Loucy (cell line): ENCODE measurements at regions not wholly inside any gene's neighbourhood (a gene's known extent, or its start where the extent isn't known, plus 50 kb on each side); places are given as distances from the start of the nearest gene placed in this dataset.
"Not testable (repeated sequence)": the region's sequence is repeated elsewhere in the genome, so short reads cannot be mapped to it uniquely, and the experiment has no call there.

Experiments used
- H2AFZ ChIP-seq: fragments of 200-600 bp; sonication (generic); 2 replicates; pipeline ENCODE4 v1.6.0; 2016; ENCODE audit warnings: antibody characterized with exemption, mild to moderate bottlenecking, low read length, moderate library complexity
- H3F3A ChIP-seq: fragments of 200-600 bp; 2 replicates; pipeline ENCODE4 v1.6.0; 2016; ENCODE audit warnings: antibody characterized with exemption, low read depth, mild to moderate bottlenecking
- H3K27me3 ChIP-seq: fragments of 200-600 bp; sonication (generic); 2 replicates; pipeline ENCODE4 v1.6.1; 2014; ENCODE audit warnings: low read length, mild to moderate bottlenecking; ENCODE audit not compliant: insufficient read depth, poor library complexity, severe bottlenecking
- H3K36me3 ChIP-seq: fragments of 200-600 bp; sonication (generic); 2 replicates; pipeline ENCODE4 v1.6.1; 2016; ENCODE audit warnings: low read length; ENCODE audit not compliant: insufficient read depth
- H3K4me1 ChIP-seq: fragments of 200-600 bp; sonication (generic); 2 replicates; pipeline ENCODE4 v1.5.1; 2014; ENCODE audit warnings: low read length, mild to moderate bottlenecking; ENCODE audit not compliant: insufficient read depth, poor library complexity, severe bottlenecking
- H3K4me2 ChIP-seq: fragments of 200-600 bp; sonication (generic); 2 replicates; pipeline ENCODE4 v1.6.0; 2014; ENCODE audit warnings: antibody characterized with exemption, low read length, low read depth, mild to moderate bottlenecking; ENCODE audit not compliant: poor library complexity, severe bottlenecking
- H3K4me3 ChIP-seq: fragments of 200-600 bp; sonication (generic); 2 replicates; pipeline ENCODE4 v1.5.1; 2014; ENCODE audit warnings: low read length, mild to moderate bottlenecking, mixed read lengths; ENCODE audit not compliant: poor library complexity, severe bottlenecking
- H3K79me2 ChIP-seq: fragments of 200-600 bp; sonication (generic); 2 replicates; pipeline ENCODE4 v1.6.1; 2014; ENCODE audit warnings: low read length; ENCODE audit not compliant: insufficient read depth
- H3K9ac ChIP-seq: fragments of 200-600 bp; sonication (generic); 2 replicates; pipeline ENCODE4 v1.6.0; 2014; ENCODE audit warnings: mild to moderate bottlenecking, low read depth, low read length, moderate library complexity; ENCODE audit not compliant: poor library complexity, severe bottlenecking
- H3K9me2 ChIP-seq: fragments of 200-600 bp; sonication (generic); replicated peaks from 2 replicates; pipeline ENCODE4 v1.6.1; 2016; ENCODE audit warnings: low read depth, low read length, mixed read lengths
- H3K9me3 ChIP-seq: fragments of 200-600 bp; sonication (generic); 2 replicates; pipeline ENCODE4 v1.6.1; 2014; ENCODE audit warnings: mild to moderate bottlenecking, antibody characterized with exemption, low read length, low read depth; ENCODE audit not compliant: insufficient read depth
- H4K20me1 ChIP-seq: fragments of 200-600 bp; sonication (generic); 2 replicates; pipeline ENCODE4 v1.6.0; 2014; ENCODE audit warnings: antibody characterized with exemption, low read length, mild to moderate bottlenecking; ENCODE audit not compliant: insufficient read depth, poor library complexity, severe bottlenecking
- CTCF ChIP-seq: fragments of 200-600 bp; sonication (generic); conservative IDR thresholded peaks from 2 replicates; pipeline ENCODE4 v1.5.1; 2014; ENCODE audit warnings: mild to moderate bottlenecking, antibody characterized with exemption, low read length
- EZH2phosphoT487 ChIP-seq: fragments of 200-600 bp; IDR thresholded peaks from 2 replicates; pipeline ENCODE4 v1.6.1; 2018; ENCODE audit warnings: antibody characterized with exemption, mild to moderate bottlenecking, moderate library complexity, borderline replicate concordance

GRCh38 chr5:12865529-12865928 is 961.3 kb upstream of the CTNND2 start:
- no peak for TF ChIP-seq CTCF
- TF ChIP-seq EZH2phosphoT487 = no peak
- H3K27me3 ChIP-seq = no peaks in the 10 kb centered on the region
- no peak overlapping the region for H2AFZ ChIP-seq
- no peaks in the 10 kb centered on the region for H3K4me1 ChIP-seq
- no peaks in the 10 kb centered on the region for H3K9me3 ChIP-seq
- no peaks in the 10 kb centered on the region for H3K36me3 ChIP-seq
- H3K9ac ChIP-seq = no peak overlapping the region
- no peak overlapping the region for H3K4me2 ChIP-seq
- no peak overlapping the region for H3K4me3 ChIP-seq
- no peaks in the 10 kb centered on the region for H3K79me2 ChIP-seq
- H4K20me1 ChIP-seq = no peaks in the 10 kb centered on the region
- no peaks in the 10 kb centered on the region for H3K9me2 ChIP-seq
- no peaks in the 10 kb centered on the region for H3F3A ChIP-seq

- Histone ChIP-seq H4K20me1 (no peaks in the 10 kb centered on the region), H3K79me2 (no peaks in the 10 kb centered on the region), H3K4me2 (no peak overlapping the region), H3K27me3 (no peaks in the 10 kb centered on the region), H3K4me3 (no peak overlapping the region), H3K9ac (no peak overlapping the region), H3K9me3 (no peaks in the 10 kb centered on the region), H3K9me2 (no peaks in the 10 kb centered on the region), H2AFZ (no peak overlapping the region), H3K4me1 (no peaks in the 10 kb centered on the region), H3F3A (no peaks in the 10 kb centered on the region), H3K36me3 (no peaks in the 10 kb centered on the region)
- TF ChIP-seq EZH2phosphoT487 (no peak), CTCF (no peak)
These were observed 957.8 kb upstream of the CTNND2 start for GRCh38 chr5:12861886-12862654.

GRCh38 chr5:12856105-12856504 is 951.9 kb upstream of the CTNND2 start:
- H2AFZ ChIP-seq, H3K4me3 ChIP-seq, H3K4me2 ChIP-seq, H3K9me2 ChIP-seq, H4K20me1 ChIP-seq, H3K36me3 ChIP-seq, H3K79me2 ChIP-seq, H3K4me1 ChIP-seq, H3K27me3 ChIP-seq, H3F3A ChIP-seq, H3K9me3 ChIP-seq, H3K9ac ChIP-seq: not testable (repeated sequence)

GRCh38 chr5:12854386-12854785 is 950.1 kb upstream of the CTNND2 start:
- Histone ChIP-seq H3K4me2 (no peak overlapping the region), H3K4me3 (no peak overlapping the region), H3K9me2 (no peaks in the 10 kb centered on the region), H3K36me3 (no peaks in the 10 kb centered on the region), H3K9me3 (no peaks in the 10 kb centered on the region), H4K20me1 (no peaks in the 10 kb centered on the region), H3K4me1 (no peaks in the 10 kb centered on the region), H3K9ac (no peak overlapping the region), H3K79me2 (no peaks in the 10 kb centered on the region), H3F3A (no peaks in the 10 kb centered on the region), H2AFZ (no peak overlapping the region), H3K27me3 (no peaks in the 10 kb centered on the region)
- TF ChIP-seq CTCF = no peak
- no peak for TF ChIP-seq EZH2phosphoT487
